ENCODE measurements at regions not wholly inside any gene's neighbourhood (a gene's known extent, or its start where the extent isn't known, plus 50 kb on each side); places are given as distances from the start of the nearest gene placed in this dataset.

GRCh38 chr2:151197184-151198108, 64.2 kb downstream of the RBM43 start:
- no peak for DNase-seq

- DNase-seq, result no peak
Observed at GRCh38 chr2:151193576-151193975, 68.1 kb downstream of the RBM43 start.

- DNase-seq, result no peak
Observed at GRCh38 chr2:151192681-151193080, 69.0 kb downstream of the RBM43 start.

GRCh38 chr2:151191001-151191400, 70.7 kb downstream of the RBM43 start:
- DNase-seq, result no peak

GRCh38 chr2:151189125-151189524, 72.5 kb downstream of the RBM43 start:
- no peak for DNase-seq

- no peak for DNase-seq
Observed at GRCh38 chr2:151186011-151186410, 75.7 kb downstream of the RBM43 start.

GRCh38 chr2:151182899-151183809, 78.5 kb downstream of the RBM43 start:
- DNase-seq, result no peak

GRCh38 chr2:151182396-151182795, 79.3 kb downstream of the RBM43 start:
- DNase-seq, result no peak

- no peak for DNase-seq
Observed at GRCh38 chr2:151181524-151181923, 80.1 kb downstream of the RBM43 start.

GRCh38 chr2:151180123-151180522, 81.5 kb downstream of the RBM43 start:
- no peak for DNase-seq

- DNase-seq, result no peak
Observed at GRCh38 chr2:151178207-151178606, 83.5 kb downstream of the RBM43 start.

- no peak for DNase-seq
Observed at GRCh38 chr2:151177756-151178155, 83.9 kb downstream of the RBM43 start.

GRCh38 chr2:151176661-151177060, 85.0 kb downstream of the RBM43 start:
- no peak for DNase-seq

- no peak for DNase-seq
Observed at GRCh38 chr2:151175864-151176263, 85.8 kb downstream of the RBM43 start.

- DNase-seq, result no peak
Observed at GRCh38 chr2:151174127-151174526, 87.5 kb downstream of the RBM43 start.

GRCh38 chr2:151171186-151171585, 90.5 kb downstream of the RBM43 start:
- DNase-seq, result no peak

GRCh38 chr2:151166410-151166809, 95.3 kb downstream of the RBM43 start:
- DNase-seq, result no peak

- DNase-seq, result no peak
Observed at GRCh38 chr2:151165105-151165684, 96.5 kb downstream of the RBM43 start.

GRCh38 chr2:151161821-151162551, 99.7 kb downstream of the RBM43 start:
- peak; percentile 38 to 43 for DNase-seq

GRCh38 chr2:151159109-151159662, 102.5 kb downstream of the RBM43 start:
- no peak for DNase-seq

GRCh38 chr2:151157000-151157735, 104.5 kb downstream of the RBM43 start:
- no peak for DNase-seq

GRCh38 chr2:151156431-151156830, 105.2 kb downstream of the RBM43 start:
- DNase-seq, result no peak
